ENCODE measurements at regions not wholly inside any gene's neighbourhood (a gene's known extent, or its start where the extent isn't known, plus 50 kb on each side); places are given as distances from the start of the nearest gene placed in this dataset.

DNA sequence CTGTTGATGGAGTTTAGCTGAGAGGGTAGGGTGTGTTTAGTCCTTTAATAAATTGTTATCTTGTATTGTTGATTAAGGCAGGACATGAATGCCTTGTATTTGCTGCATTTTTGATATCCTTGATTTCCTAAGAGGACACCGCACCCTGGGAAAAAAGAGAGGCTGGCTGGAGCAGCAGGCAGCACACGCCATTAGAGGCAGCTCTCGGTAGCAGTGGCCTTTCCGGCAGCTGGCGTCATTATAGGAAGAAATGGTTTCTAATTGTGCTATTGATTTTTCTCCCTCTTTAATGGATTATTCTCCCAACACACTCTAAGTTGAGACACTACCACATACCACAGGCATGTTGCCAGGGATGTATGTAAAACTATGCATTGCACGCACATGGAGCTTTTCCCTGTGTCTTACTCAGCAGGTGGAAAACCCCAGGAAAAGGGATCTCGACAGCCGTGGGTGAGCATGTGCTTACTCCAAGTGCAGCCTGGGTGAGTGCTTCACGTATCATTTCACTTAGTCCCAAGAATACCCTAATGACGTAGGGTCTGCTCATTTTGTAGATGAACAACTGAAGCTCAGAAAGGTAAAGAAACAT, 440.4 kb upstream of the RUNX1 start:
- H3K27ac Mint-ChIP-seq, result no peak overlapping the region
- H3K9me3 ChIP-seq (ENCODE audit: control insufficient read depth, insufficient read depth, low read length), result no peaks in the 10 kb centered on the region
- DNase-seq (no peak), ATAC-seq (no peak)
- TF ChIP-seq, protein P1, sequence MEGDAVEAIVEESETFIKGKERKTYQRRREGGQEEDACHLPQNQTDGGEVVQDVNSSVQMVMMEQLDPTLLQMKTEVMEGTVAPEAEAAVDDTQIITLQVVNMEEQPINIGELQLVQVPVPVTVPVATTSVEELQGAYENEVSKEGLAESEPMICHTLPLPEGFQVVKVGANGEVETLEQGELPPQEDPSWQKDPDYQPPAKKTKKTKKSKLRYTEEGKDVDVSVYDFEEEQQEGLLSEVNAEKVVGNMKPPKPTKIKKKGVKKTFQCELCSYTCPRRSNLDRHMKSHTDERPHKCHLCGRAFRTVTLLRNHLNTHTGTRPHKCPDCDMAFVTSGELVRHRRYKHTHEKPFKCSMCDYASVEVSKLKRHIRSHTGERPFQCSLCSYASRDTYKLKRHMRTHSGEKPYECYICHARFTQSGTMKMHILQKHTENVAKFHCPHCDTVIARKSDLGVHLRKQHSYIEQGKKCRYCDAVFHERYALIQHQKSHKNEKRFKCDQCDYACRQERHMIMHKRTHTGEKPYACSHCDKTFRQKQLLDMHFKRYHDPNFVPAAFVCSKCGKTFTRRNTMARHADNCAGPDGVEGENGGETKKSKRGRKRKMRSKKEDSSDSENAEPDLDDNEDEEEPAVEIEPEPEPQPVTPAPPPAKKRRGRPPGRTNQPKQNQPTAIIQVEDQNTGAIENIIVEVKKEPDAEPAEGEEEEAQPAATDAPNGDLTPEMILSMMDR (IDR thresholded peaks at IDR 0.05), result no peak
- no peaks in the 10 kb centered on the region for H3K36me3 ChIP-seq (ENCODE audit: control insufficient read depth, insufficient read depth, low read length)
- peaks cover 17 to 33% of the 10 kb centered on the region in 2 donors for H3K27me3 Mint-ChIP-seq (ENCODE audit: low read depth in 2 of 2)
- intact Hi-C loops (cut with micrococcal nuclease), result no loop called here
- no peaks in the 10 kb centered on the region for H3K4me1 ChIP-seq (ENCODE audit: control insufficient read depth, insufficient read depth, low read length)
- peaks cover 2% of the 10 kb centered on the region for H3K27me3 ChIP-seq (ENCODE audit: control insufficient read depth, insufficient read depth, low read length)
- H3K27ac ChIP-seq (ENCODE audit: low read length), result no peak overlapping the region
- peaks cover 0 to 2% of the 10 kb centered on the region in 2 donors for H3K9me3 Mint-ChIP-seq
- H3K4me3 Mint-ChIP-seq, result no peak overlapping the region
- no peak overlapping the region for H3K4me3 ChIP-seq (ENCODE audit: low read length)
- no peaks in the 10 kb centered on the region for H3K36me3 Mint-ChIP-seq
- 94% methylated on average over 8 of the region's 10 CpGs for WGBS (ENCODE audit: insufficient coverage)
- H3K4me1 Mint-ChIP-seq, result no peaks in the 10 kb centered on the region

DNA sequence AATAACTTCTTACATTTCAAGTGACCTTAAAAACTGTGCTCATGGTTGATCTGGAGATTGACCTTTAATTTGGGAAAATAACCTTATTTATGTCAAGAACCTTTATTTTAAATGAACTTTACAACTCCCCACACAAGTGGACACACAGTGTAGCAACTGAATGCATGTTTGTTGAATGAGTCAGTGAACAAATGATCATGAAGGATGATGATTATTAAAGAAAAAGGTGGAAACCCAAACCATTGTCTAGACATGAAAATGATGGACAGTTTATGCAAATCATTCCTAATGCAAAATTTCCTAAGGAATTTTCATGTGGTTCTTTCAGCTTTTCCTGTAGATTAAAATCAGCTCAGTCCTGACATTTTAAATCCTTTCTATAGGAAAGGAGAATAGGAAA, 439.8 kb upstream of the RUNX1 start:
- no peak overlapping the region for H3K4me3 Mint-ChIP-seq
- TF ChIP-seq, protein P1 (IDR thresholded peaks at IDR 0.05), result no peak
- Histone ChIP-seq H3K4me1 (ENCODE audit: control insufficient read depth, insufficient read depth, low read length) (no peaks in the 10 kb centered on the region), H3K36me3 (ENCODE audit: control insufficient read depth, insufficient read depth, low read length) (no peaks in the 10 kb centered on the region), H3K9me3 (ENCODE audit: control insufficient read depth, insufficient read depth, low read length) (no peaks in the 10 kb centered on the region), H3K27me3 (ENCODE audit: control insufficient read depth, insufficient read depth, low read length) (peaks cover 2% of the 10 kb centered on the region), H3K4me3 (ENCODE audit: low read length) (no peak overlapping the region), H3K27ac (ENCODE audit: low read length) (no peak overlapping the region)
- peaks cover 21 to 38% of the 10 kb centered on the region in 2 donors for H3K27me3 Mint-ChIP-seq (ENCODE audit: low read depth in 2 of 2)
- no peaks in the 10 kb centered on the region for H3K36me3 Mint-ChIP-seq
- no peaks in the 10 kb centered on the region for H3K4me1 Mint-ChIP-seq
- H3K27ac Mint-ChIP-seq, result no peak overlapping the region
- intact Hi-C loops (cut with micrococcal nuclease), result no loop called here
- DNase-seq (no peak), ATAC-seq (no peak)
- H3K9me3 Mint-ChIP-seq, result peaks cover 0 to 2% of the 10 kb centered on the region in 2 donors

DNA sequence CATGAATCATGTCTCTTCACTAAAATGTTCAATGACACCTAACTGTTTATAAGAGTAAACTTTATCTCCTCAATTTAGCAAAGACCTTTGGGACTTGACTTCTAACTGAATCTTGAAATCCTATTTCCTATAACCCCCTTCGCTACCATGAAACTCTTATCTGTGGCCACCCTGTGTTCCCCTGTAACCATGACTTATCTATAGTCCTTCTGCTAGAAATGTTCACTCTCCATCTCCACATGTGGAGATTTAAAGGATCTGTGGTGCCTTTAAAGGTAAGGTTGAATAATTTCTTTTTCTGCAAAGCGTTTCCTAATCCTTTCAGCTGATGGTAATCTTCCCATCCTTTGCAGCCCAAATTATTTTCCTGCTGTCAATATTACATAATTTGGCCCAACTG, 436.3 kb upstream of the RUNX1 start:
- Mint-ChIP-seq H3K4me3 (no peak overlapping the region), H3K4me1 (no peaks in the 10 kb centered on the region), H3K36me3 (no peaks in the 10 kb centered on the region), H3K27me3 (ENCODE audit: low read depth in 2 of 2) (peaks cover 18 to 32% of the 10 kb centered on the region in 2 donors), H3K9me3 (no peaks in the 10 kb centered on the region), H3K27ac (no peak overlapping the region)
- ATAC-seq (no peak), DNase-seq (no peak)
- peaks cover 2% of the 10 kb centered on the region for H3K27me3 ChIP-seq (ENCODE audit: control insufficient read depth, insufficient read depth, low read length)
- no peaks in the 10 kb centered on the region for H3K4me1 ChIP-seq (ENCODE audit: control insufficient read depth, insufficient read depth, low read length)
- no peaks in the 10 kb centered on the region for H3K36me3 ChIP-seq (ENCODE audit: control insufficient read depth, insufficient read depth, low read length)
- TF ChIP-seq, protein P1 (IDR thresholded peaks at IDR 0.05), result no peak
- no peak overlapping the region for H3K27ac ChIP-seq (ENCODE audit: low read length)
- no peak overlapping the region for H3K4me3 ChIP-seq (ENCODE audit: low read length)
- WGBS (ENCODE audit: insufficient coverage), result 100% methylated on average over 1 of the region's 2 CpGs
- intact Hi-C loops (cut with micrococcal nuclease), result no loop called here
- H3K9me3 ChIP-seq (ENCODE audit: control insufficient read depth, insufficient read depth, low read length), result no peaks in the 10 kb centered on the region

DNA sequence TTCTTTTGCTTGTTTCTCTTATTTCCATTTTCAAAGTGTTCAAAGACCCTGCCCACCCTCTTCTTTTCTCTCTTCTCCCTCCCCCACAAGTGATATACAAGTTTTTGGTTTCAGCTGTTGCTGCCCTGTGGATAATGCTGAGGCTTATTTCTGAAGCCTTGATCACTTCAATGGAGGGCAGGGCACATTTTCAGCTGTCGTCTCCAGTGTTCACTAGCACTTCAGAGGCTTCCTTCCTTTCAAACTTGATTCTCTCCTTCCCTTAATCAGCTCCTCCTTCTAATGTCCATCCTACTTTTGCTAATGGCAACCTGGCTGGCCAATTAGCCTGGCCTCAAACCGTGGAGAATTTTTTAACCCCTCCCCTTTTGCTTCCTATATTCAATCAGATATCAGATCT, 435.7 kb upstream of the RUNX1 start:
- no peaks in the 10 kb centered on the region for H3K4me1 Mint-ChIP-seq
- peaks cover 2% of the 10 kb centered on the region for H3K36me3 Mint-ChIP-seq
- intact Hi-C loops (cut with micrococcal nuclease), result no loop called here
- peaks cover 2% of the 10 kb centered on the region for H3K27me3 ChIP-seq (ENCODE audit: control insufficient read depth, insufficient read depth, low read length)
- H3K9me3 ChIP-seq (ENCODE audit: control insufficient read depth, insufficient read depth, low read length), result no peaks in the 10 kb centered on the region
- H3K27ac ChIP-seq (ENCODE audit: low read length), result no peak overlapping the region
- no peak overlapping the region for H3K4me3 Mint-ChIP-seq
- ATAC-seq (no peak), DNase-seq (no peak)
- 83% methylated on average over 2 of the region's 2 CpGs for WGBS (ENCODE audit: insufficient coverage)
- H3K4me3 ChIP-seq (ENCODE audit: low read length), result no peak overlapping the region
- H3K36me3 ChIP-seq (ENCODE audit: control insufficient read depth, insufficient read depth, low read length), result no peaks in the 10 kb centered on the region
- H3K27ac Mint-ChIP-seq, result no peak overlapping the region
- TF ChIP-seq, protein P1 (IDR thresholded peaks at IDR 0.05), result no peak
- peaks cover 0 to 2% of the 10 kb centered on the region in 2 donors for H3K9me3 Mint-ChIP-seq
- no peaks in the 10 kb centered on the region for H3K4me1 ChIP-seq (ENCODE audit: control insufficient read depth, insufficient read depth, low read length)
- H3K27me3 Mint-ChIP-seq (ENCODE audit: low read depth in 2 of 2), result peaks cover 20 to 32% of the 10 kb centered on the region in 2 donors

All from natural killer cell (primary cell).